Left lung (tissue), 4 donors: ENCODE measurements at regions not wholly inside any gene's neighbourhood (a gene's known extent, or its start where the extent isn't known, plus 50 kb on each side); places are given as distances from the start of the nearest gene placed in this dataset.
"Not testable (repeated sequence)": the region's sequence is repeated elsewhere in the genome, so short reads cannot be mapped to it uniquely, and the experiment has no call there.

ENCODE experiments used
- ATAC-seq: fragments of 200-7000 bp; cut with Tn5 transposase; one replicate; pipeline ENCODE4 v1.9.1; 2020; ENCODE audit warnings: moderate library complexity
- DNase-seq, 4 donors: peaks; one replicate each; pipeline ENCODE4 v3.0.0-alpha.2; 2013 to 2020
- H3K27ac ChIP-seq, 2 donors: fragments of 200-600 bp; sonication (generic) in 1 of 2; one replicate each; pipeline versions ENCODE4 v1.5.0 to v1.8.0; 2020 to 2021
- H3K27me3 ChIP-seq, 2 donors: fragments of 200-600 bp; sonication (generic) in 1 of 2; one replicate each; pipeline versions ENCODE4 v1.5.0 to v1.8.0; 2020 to 2021
- H3K36me3 ChIP-seq, 2 donors: fragments of 200-600 bp; sonication (generic) in 1 of 2; one replicate each; pipeline versions ENCODE4 v1.5.0 to v1.8.0; 2020 to 2021
- H3K4me1 ChIP-seq, 2 donors: fragments of 200-600 bp; one replicate each; pipeline ENCODE4 v1.8.0; 2021
- H3K4me3 ChIP-seq, 2 donors: fragments of 200-600 bp; sonication (generic) in 1 of 2; one replicate each; pipeline versions ENCODE4 v1.5.0 to v1.8.0; 2020 to 2021; ENCODE audit warnings: mild to moderate bottlenecking in 1 of 2
- H3K9me3 ChIP-seq, 2 donors: fragments of 200-600 bp; sonication (generic) in 1 of 2; one replicate each; pipeline versions ENCODE4 v1.5.0 to v1.8.0; 2020 to 2021
- intact Hi-C, 2 donors: fragments of 100-400 bp; cut with DNase I; formaldehyde crosslinking; loops; one replicate each; pipeline versions ENCODE4 v1.11.2 to v1.14.2; 2022
- TF ChIP-seq, protein P1 (sequence below), 2 donors: fragments of 200-600 bp; sonication (generic) in 1 of 2; IDR thresholded peaks; one replicate each; pipeline versions ENCODE4 v1.5.0 to v1.8.0; 2021; ENCODE audit warnings: antibody characterized with exemption in 2 of 2
- donor health status: DM: no; HTN: yes; CAD: no.
- donor health status: DM: no; HTN: no; CAD: no.

DNA sequence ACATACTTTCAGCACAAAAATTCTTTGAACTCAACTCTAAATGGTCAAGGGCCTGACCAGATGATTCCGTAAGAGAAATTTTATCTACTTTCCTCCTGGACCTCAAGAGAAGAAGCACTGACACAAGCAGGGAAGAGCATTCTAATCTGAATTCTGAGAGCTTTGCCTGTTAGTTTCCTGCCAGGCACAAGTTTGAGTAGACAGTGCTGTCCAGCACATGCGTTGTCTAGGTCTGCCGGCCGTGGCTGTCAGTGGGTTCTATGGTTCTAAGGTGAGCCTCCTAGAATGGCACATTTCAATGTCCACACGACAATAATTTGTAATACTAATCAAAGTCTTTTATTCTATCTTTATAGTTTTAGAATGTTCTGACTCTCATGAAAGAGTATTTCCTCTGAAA lies 91.9 kb downstream of the RFPL4B start:
- Histone ChIP-seq H3K36me3 (no peaks in the 10 kb centered on the region), H3K9me3 (no peaks in the 10 kb centered on the region), H3K27ac (no peak overlapping the region), H3K4me3 (no peak overlapping the region), H3K27me3 (no peaks in the 10 kb centered on the region), H3K4me1 (no peaks in the 10 kb centered on the region)
- ATAC-seq (no peak), DNase-seq (no peak)
- TF ChIP-seq, protein P1, sequence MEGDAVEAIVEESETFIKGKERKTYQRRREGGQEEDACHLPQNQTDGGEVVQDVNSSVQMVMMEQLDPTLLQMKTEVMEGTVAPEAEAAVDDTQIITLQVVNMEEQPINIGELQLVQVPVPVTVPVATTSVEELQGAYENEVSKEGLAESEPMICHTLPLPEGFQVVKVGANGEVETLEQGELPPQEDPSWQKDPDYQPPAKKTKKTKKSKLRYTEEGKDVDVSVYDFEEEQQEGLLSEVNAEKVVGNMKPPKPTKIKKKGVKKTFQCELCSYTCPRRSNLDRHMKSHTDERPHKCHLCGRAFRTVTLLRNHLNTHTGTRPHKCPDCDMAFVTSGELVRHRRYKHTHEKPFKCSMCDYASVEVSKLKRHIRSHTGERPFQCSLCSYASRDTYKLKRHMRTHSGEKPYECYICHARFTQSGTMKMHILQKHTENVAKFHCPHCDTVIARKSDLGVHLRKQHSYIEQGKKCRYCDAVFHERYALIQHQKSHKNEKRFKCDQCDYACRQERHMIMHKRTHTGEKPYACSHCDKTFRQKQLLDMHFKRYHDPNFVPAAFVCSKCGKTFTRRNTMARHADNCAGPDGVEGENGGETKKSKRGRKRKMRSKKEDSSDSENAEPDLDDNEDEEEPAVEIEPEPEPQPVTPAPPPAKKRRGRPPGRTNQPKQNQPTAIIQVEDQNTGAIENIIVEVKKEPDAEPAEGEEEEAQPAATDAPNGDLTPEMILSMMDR (IDR thresholded peaks at IDR 0.05) = no peak
- intact Hi-C loops = no loop called here

DNA sequence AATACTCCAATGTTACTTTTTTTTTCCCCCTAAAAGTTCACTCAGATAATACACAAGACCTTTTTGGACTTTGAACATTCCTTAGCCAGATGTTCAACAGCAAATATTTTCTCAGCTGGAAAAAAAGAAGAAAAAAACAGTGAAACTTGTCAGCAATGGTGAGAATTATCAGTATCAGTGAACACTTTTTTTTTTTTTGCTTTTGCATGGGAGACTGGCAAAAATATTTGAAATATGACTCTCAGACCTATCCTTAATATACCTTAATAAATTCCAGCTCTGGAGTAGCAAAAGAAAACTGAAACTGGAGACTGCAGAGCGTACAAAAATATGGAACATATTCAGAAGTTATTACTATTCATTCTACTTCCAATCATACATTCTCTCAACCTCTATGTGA lies 92.3 kb downstream of the RFPL4B start:
- intact Hi-C loops = no loop called here
- ATAC-seq (no peak), DNase-seq (no peak)
- Histone ChIP-seq H3K4me1 (no peaks in the 10 kb centered on the region), H3K9me3 (no peaks in the 10 kb centered on the region), H3K27me3 (no peaks in the 10 kb centered on the region), H3K4me3 (no peak overlapping the region), H3K27ac (no peak overlapping the region), H3K36me3 (no peaks in the 10 kb centered on the region)
- TF ChIP-seq, protein P1 (IDR thresholded peaks at IDR 0.05) = no peak

DNA sequence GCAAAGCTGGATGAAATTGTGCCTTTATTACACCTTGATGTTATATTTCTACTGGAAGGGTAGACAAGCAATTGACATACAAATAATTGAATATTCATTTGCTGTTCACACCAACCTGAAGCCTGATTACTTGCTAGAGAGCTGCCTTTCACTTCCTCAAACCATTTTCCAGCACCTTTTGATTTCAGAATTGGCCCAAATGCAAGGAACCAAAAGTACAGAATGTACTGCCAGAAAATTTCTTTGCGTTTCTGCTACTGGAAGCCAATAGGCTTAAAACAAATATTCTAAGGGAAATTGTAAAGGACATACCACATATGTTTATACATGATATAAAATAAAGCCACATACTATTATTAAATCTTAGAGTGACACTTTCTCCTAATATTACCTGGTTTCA lies 94.5 kb downstream of the RFPL4B start:
- H3K27me3 ChIP-seq = no peaks in the 10 kb centered on the region
- H3K4me1 ChIP-seq = no peaks in the 10 kb centered on the region
- DNase-seq = no peak
- intact Hi-C loops = no loop called here
- no peak for ATAC-seq
- H3K36me3 ChIP-seq = no peaks in the 10 kb centered on the region
- H3K9me3 ChIP-seq = no peaks in the 10 kb centered on the region
- H3K4me3 ChIP-seq = no peak overlapping the region
- TF ChIP-seq, protein P1 (IDR thresholded peaks at IDR 0.05) = no peak
- H3K27ac ChIP-seq = no peak overlapping the region

DNA sequence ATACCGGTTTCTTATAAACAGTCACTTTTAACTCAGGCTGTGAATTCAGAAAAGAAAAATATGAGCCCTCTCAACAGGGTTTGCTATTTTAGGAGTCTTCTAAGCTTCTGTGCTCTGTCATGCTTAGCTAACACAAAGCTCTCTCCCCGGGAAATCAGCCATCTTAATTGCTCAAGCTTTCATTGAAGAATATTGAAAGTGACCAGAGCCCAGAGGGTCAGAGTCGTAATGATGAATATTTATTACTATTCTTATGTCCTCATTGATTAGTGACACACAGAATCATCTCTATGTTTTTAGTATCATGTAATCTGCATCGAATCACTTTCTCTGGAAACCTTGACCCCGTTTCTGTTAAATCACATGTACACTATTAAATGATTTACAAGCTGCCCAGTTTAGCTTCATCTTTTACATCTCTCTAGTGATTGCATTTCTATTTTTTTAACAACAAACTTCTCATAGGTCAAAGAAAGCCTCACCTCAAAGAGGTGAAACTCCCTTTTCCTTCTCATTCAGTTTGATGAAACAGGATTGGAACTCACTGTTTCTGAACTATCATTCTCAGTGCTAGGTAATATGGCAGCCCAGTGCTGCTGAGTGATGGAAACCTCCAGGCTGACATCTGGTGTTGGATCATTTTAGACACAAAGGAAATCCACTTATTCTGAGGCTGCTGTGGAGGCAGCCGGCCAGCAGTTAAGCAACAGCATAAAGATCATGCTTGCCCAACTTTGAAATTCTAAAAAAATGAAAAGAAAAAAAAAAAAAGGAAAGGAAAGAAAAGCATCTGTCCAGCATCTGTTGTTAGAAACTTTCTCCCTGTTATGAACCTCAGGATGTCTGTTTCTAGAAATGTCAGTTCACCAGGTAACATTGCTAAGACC lies 96.3 kb downstream of the RFPL4B start:
- no peaks in the 10 kb centered on the region for H3K9me3 ChIP-seq
- DNase-seq = peak in 2 of 4 donors; percentile 75 to 86

DNA sequence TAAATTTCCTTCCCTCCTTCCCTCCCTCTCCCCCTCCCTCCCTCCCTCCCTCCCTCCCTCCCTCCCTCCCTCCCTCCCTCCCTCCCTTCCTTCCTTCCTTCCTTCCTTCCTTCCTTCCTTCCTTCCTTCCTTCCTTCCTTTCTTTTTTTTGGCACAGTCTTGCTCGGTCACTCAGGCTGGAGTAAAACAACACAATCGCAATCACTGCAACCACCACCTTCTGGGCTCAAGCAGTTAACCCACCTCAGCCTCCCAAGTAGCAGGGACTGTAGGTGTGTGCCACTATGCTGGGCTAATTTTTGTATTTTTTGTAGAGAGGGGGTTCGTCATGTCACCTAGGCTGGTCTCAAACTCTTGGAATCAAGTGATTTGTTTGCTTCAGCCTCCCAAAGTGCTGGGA lies 101.7 kb downstream of the RFPL4B start:
- intact Hi-C loops, H3K9me3 ChIP-seq, H3K27me3 ChIP-seq, DNase-seq, H3K4me1 ChIP-seq, ATAC-seq, H3K4me3 ChIP-seq, H3K27ac ChIP-seq, H3K36me3 ChIP-seq: not testable (repeated sequence)

More for the DNA sequence above, 96.3 kb downstream of the RFPL4B start:
- intact Hi-C loops = no loop called here
- ATAC-seq = peak; percentile 32
- no peaks in the 10 kb centered on the region for H3K27me3 ChIP-seq
- TF ChIP-seq, protein P1 (IDR thresholded peaks at IDR 0.05) = no peak
- no peaks in the 10 kb centered on the region for H3K4me1 ChIP-seq
- H3K36me3 ChIP-seq = no peaks in the 10 kb centered on the region
- no peak overlapping the region for H3K27ac ChIP-seq
- no peak overlapping the region for H3K4me3 ChIP-seq
